ENCODE measurements at regions not wholly inside any gene's neighbourhood (a gene's known extent, or its start where the extent isn't known, plus 50 kb on each side); places are given as distances from the start of the nearest gene placed in this dataset.

DNA sequence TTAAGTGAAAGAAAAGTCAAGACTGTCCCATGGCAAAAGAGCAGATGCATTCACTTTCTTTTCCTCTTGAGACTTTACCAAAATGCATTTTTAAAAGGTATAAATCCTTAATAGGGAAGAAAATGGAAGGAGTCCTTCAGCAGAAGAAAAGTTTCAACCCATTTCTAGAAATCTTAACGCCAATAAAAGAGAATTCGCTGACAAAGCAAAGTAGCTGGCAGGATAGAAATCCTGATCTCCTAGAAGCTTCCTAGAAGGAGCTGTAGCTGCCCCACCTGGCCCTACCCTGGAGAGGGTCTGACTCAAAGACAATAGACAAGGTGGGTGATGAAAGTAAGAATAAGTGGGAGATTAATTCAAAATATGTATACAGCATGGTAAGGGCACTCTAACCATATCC, 144.9 kb upstream of the PKDCC start:
- H3K4me1 ChIP-seq: peaks cover 17% of the 10 kb centered on the region
- ChIA-PET CTCF (no interaction called here), POLR2A (no interaction called here)
- TF ChIP-seq, protein P1, sequence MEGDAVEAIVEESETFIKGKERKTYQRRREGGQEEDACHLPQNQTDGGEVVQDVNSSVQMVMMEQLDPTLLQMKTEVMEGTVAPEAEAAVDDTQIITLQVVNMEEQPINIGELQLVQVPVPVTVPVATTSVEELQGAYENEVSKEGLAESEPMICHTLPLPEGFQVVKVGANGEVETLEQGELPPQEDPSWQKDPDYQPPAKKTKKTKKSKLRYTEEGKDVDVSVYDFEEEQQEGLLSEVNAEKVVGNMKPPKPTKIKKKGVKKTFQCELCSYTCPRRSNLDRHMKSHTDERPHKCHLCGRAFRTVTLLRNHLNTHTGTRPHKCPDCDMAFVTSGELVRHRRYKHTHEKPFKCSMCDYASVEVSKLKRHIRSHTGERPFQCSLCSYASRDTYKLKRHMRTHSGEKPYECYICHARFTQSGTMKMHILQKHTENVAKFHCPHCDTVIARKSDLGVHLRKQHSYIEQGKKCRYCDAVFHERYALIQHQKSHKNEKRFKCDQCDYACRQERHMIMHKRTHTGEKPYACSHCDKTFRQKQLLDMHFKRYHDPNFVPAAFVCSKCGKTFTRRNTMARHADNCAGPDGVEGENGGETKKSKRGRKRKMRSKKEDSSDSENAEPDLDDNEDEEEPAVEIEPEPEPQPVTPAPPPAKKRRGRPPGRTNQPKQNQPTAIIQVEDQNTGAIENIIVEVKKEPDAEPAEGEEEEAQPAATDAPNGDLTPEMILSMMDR (IDR thresholded peaks at IDR 0.05; ENCODE audit: insufficient read depth in 1 of 2, low read depth in 1 of 2, low read length in 1 of 2, severe bottlenecking in 1 of 2, unreplicated experiment in 1 of 2): no peak
- Mint-ChIP-seq H3K27me3 (ENCODE audit: insufficient read depth, unreplicated experiment) (no peaks in the 10 kb centered on the region), H3K4me3 (ENCODE audit: unreplicated experiment) (no peak overlapping the region), H3K9me3 (ENCODE audit: unreplicated experiment) (no peaks in the 10 kb centered on the region), H3K4me1 (ENCODE audit: low read depth, unreplicated experiment) (peaks cover 23% of the 10 kb centered on the region), H3K36me3 (ENCODE audit: insufficient read depth, unreplicated experiment) (no peaks in the 10 kb centered on the region), H3K27ac (ENCODE audit: unreplicated experiment) (no peak overlapping the region)
- H3K9me3 ChIP-seq: no peaks in the 10 kb centered on the region
- no peak overlapping the region for H3K4me3 ChIP-seq (ENCODE audit: low read depth, low read length)
- intact Hi-C loops (cut with micrococcal nuclease; ENCODE audit: unreplicated experiment): no loop called here
- H3K36me3 ChIP-seq (ENCODE audit: control insufficient read depth, insufficient read depth, low read length): no peaks in the 10 kb centered on the region
- no peaks in the 10 kb centered on the region for H3K27me3 ChIP-seq (replicated peaks; ENCODE audit: control insufficient read depth, insufficient read depth, low read length)
- no TSS peak for BruUV-seq (replicated peaks)
- DNase-seq: no peak

- Mint-ChIP-seq H3K27me3 (ENCODE audit: insufficient read depth, unreplicated experiment) (no peaks in the 10 kb centered on the region), H3K4me3 (ENCODE audit: unreplicated experiment) (no peak overlapping the region), H3K27ac (ENCODE audit: unreplicated experiment) (no peak overlapping the region), H3K36me3 (ENCODE audit: insufficient read depth, unreplicated experiment) (no peaks in the 10 kb centered on the region), H3K4me1 (ENCODE audit: low read depth, unreplicated experiment) (peaks cover 30% of the 10 kb centered on the region), H3K9me3 (ENCODE audit: unreplicated experiment) (no peaks in the 10 kb centered on the region)
- H3K36me3 ChIP-seq (ENCODE audit: control insufficient read depth, insufficient read depth, low read length): no peaks in the 10 kb centered on the region
- no peak overlapping the region for H3K4me3 ChIP-seq (ENCODE audit: low read depth, low read length)
- ChIA-PET POLR2A (no interaction called here), CTCF (no interaction called here)
- H3K27me3 ChIP-seq (replicated peaks; ENCODE audit: control insufficient read depth, insufficient read depth, low read length): no peaks in the 10 kb centered on the region
- DNase-seq: no peak
- no peaks in the 10 kb centered on the region for H3K9me3 ChIP-seq
- intact Hi-C loops (cut with micrococcal nuclease; ENCODE audit: unreplicated experiment): no loop called here
- TF ChIP-seq, protein P1 (IDR thresholded peaks at IDR 0.05; ENCODE audit: insufficient read depth in 1 of 2, low read depth in 1 of 2, low read length in 1 of 2, severe bottlenecking in 1 of 2, unreplicated experiment in 1 of 2): no peak
- BruUV-seq (replicated peaks): no TSS peak
- peaks cover 24% of the 10 kb centered on the region for H3K4me1 ChIP-seq
Measured at GRCh38 chr2:41903474-41904135, 144.2 kb upstream of the PKDCC start.

DNA sequence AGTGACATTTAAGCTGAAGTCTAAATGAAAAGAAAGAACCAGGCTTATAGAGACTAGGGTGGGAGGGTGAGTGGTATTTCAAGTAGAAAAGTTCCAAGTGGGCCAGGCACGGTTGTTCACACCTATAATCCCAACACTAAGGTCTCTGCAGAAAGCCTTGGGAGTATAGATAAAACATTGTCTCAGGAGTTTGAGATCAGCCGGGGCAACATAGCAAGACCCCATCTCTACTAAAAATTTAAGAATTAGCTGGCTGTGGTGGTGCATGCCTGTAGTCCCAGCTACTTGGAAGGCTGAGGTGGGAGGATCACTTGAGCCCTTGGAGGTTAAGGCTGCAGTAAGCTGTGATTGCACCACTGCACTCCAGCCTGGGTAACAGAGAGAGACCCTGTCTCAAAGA, 143.4 kb upstream of the PKDCC start:
- intact Hi-C loops (cut with micrococcal nuclease; ENCODE audit: unreplicated experiment): no loop called here
- Histone ChIP-seq H3K4me3 (ENCODE audit: low read depth, low read length) (no peak overlapping the region), H3K4me1 (peaks cover 18% of the 10 kb centered on the region), H3K36me3 (ENCODE audit: control insufficient read depth, insufficient read depth, low read length) (no peaks in the 10 kb centered on the region), H3K27me3 (replicated peaks; ENCODE audit: control insufficient read depth, insufficient read depth, low read length) (no peaks in the 10 kb centered on the region), H3K9me3 (no peaks in the 10 kb centered on the region)
- no TSS peak for BruUV-seq (replicated peaks)
- no peak overlapping the region for H3K27ac Mint-ChIP-seq (ENCODE audit: unreplicated experiment)
- H3K27me3 Mint-ChIP-seq (ENCODE audit: insufficient read depth, unreplicated experiment): no peaks in the 10 kb centered on the region
- H3K36me3 Mint-ChIP-seq (ENCODE audit: insufficient read depth, unreplicated experiment): no peaks in the 10 kb centered on the region
- ChIA-PET POLR2A (no interaction called here), CTCF (no interaction called here)
- no peak for DNase-seq
- TF ChIP-seq, protein P1 (IDR thresholded peaks at IDR 0.05; ENCODE audit: insufficient read depth in 1 of 2, low read depth in 1 of 2, low read length in 1 of 2, severe bottlenecking in 1 of 2, unreplicated experiment in 1 of 2): no peak
- H3K4me3 Mint-ChIP-seq (ENCODE audit: unreplicated experiment): no peak overlapping the region
- peaks cover 22% of the 10 kb centered on the region for H3K4me1 Mint-ChIP-seq (ENCODE audit: low read depth, unreplicated experiment)
- no peaks in the 10 kb centered on the region for H3K9me3 Mint-ChIP-seq (ENCODE audit: unreplicated experiment)
